ENCODE measurements at regions not wholly inside any gene's neighbourhood (a gene's known extent, or its start where the extent isn't known, plus 50 kb on each side); places are given as distances from the start of the nearest gene placed in this dataset.

DNA sequence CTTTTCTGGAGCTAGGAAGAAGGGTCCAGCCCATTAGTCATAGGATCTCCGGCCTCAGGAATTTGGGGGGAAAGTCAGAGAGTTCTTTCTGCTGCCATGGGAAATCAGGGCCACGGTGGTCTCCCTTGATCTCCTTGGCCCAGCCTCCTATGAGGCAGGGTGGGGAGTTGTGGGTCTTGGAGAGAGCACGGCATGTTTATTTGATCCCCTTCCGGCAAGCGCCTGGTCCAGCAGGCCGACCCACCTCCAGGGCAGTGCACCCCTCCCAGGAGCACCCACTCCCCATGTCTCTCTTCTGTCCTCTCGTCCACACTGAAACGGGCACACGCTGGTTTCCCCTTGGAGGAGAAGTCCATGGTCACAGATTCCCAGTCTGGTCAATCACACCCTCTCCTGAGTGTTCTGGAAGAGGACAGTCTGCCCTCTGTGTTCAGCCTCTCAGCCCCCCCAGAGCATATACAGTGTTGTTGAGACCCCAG, 464.6 kb upstream of the HS6ST1 start:
- no peak for TF ChIP-seq CTCF (IDR thresholded peaks at IDR 0.05)
- Histone ChIP-seq H3K36me3 (no peaks in the 10 kb centered on the region), H3K27me3 (peaks cover 0 to 14% of the 10 kb centered on the region in 2 donors), H3K9me3 (no peaks in the 10 kb centered on the region), H3K27ac (no peak overlapping the region), H3K4me3 (no peak overlapping the region), H3K4me1 (no peaks in the 10 kb centered on the region)
- ATAC-seq (no peak), DNase-seq (peak in 1 of 4 donors; percentile 59)
- intact Hi-C loops (cut with DNase I), result no loop called here

DNA sequence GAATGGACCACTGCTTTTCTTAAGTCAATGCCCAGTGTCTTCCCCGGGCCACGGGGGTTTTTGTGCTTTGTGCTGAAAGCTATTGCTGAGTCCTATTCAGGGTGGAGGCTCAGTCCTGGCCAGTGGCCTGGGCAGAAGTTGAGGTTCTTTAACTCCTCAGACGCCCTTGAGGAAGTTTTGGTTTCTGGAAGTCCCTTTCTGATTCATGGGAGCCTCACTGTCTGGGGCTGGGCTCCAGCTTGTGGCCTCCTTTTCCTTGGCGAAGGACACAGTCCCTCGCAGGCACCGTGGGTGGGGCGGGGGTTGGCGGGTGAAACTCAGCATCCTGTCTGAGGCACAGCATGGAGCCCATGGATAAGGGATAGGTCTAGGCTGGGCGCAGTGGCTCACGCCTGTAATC, 465.2 kb upstream of the HS6ST1 start:
- DNase-seq, result peak in 1 of 4 donors; percentile 59
- TF ChIP-seq CTCF (IDR thresholded peaks at IDR 0.05), result no peak
- no peaks in the 10 kb centered on the region for H3K36me3 ChIP-seq

GRCh38 chr2:128784626-128785306, 466.1 kb upstream of the HS6ST1 start:
- Histone ChIP-seq H3K27me3 (peaks cover 0 to 14% of the 10 kb centered on the region in 2 donors), H3K4me1 (no peaks in the 10 kb centered on the region), H3K27ac (no peak overlapping the region), H3K9me3 (no peaks in the 10 kb centered on the region), H3K4me3 (no peak overlapping the region), H3K36me3 (no peaks in the 10 kb centered on the region)
- ATAC-seq (no peak), DNase-seq (peak in 1 of 4 donors; percentile 31)
- TF ChIP-seq CTCF (IDR thresholded peaks at IDR 0.05), result no peak
- intact Hi-C loops (cut with DNase I), result no loop called here

More for the DNA sequence above, 465.2 kb upstream of the HS6ST1 start:
- H3K4me1 ChIP-seq, result no peaks in the 10 kb centered on the region
- H3K4me3 ChIP-seq, result no peak overlapping the region
- no peak overlapping the region for H3K27ac ChIP-seq
- H3K27me3 ChIP-seq, result peaks cover 0 to 14% of the 10 kb centered on the region in 2 donors
- no peak for ATAC-seq
- no peaks in the 10 kb centered on the region for H3K9me3 ChIP-seq
- intact Hi-C loops (cut with DNase I), result no loop called here

GRCh38 chr2:128786316-128786715, 467.6 kb upstream of the HS6ST1 start:
- Histone ChIP-seq H3K27me3 (peaks cover 0 to 14% of the 10 kb centered on the region in 2 donors), H3K4me1 (no peaks in the 10 kb centered on the region), H3K36me3 (no peaks in the 10 kb centered on the region), H3K27ac (no peak overlapping the region), H3K4me3 (no peak overlapping the region), H3K9me3 (no peaks in the 10 kb centered on the region)
- intact Hi-C loops (cut with DNase I), result no loop called here
- ATAC-seq, result no peak
- no peak for DNase-seq
- TF ChIP-seq CTCF (IDR thresholded peaks at IDR 0.05), result no peak

DNA sequence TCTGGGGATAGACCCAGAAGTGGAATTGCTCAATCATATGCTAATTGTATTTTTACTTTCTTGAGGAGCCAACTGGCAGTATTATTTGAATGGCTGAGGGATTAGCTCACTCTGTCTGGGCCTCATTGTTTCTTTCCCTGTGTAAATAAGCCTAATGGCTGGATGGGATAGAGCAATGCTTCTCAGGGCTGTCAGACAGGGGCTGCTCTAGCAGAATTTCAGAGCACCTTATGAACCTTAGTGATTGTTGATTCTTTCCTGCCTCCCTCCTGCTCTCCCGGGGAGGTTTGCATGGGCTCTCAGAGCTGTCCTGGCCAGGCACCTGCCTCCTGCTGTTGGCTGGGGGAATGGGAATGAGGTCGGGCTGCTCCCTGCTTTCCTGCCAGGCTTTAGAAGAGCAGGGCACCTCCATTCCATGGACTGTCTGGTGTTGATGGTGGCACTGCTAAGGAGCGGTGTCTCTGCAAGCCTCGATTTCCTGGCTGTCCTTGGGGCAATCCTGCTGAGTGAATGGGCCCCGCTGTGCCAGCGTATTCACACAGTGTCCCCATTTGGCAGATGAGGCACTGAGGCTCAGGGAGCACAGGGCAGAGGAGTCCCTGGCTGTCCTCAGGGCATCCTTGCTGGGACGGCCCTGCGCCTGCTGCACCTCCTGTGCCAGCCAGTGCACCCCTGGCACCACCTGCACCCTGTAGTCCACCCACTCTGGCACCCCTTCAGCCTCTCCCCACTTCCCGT, 468.2 kb upstream of the HS6ST1 start:
- Histone ChIP-seq H3K4me1 (no peaks in the 10 kb centered on the region), H3K27me3 (peaks cover 0 to 14% of the 10 kb centered on the region in 2 donors), H3K36me3 (no peaks in the 10 kb centered on the region), H3K27ac (no peak overlapping the region), H3K4me3 (no peak overlapping the region), H3K9me3 (no peaks in the 10 kb centered on the region)
- intact Hi-C loops (cut with DNase I), result no loop called here
- ATAC-seq (peak; percentile 56), DNase-seq (peak in 3 of 4 donors; percentile 24 to 50 (median 42))
- no peak for TF ChIP-seq CTCF (IDR thresholded peaks at IDR 0.05)
